Smooth muscle cell (in vitro differentiated cells): ENCODE measurements at regions not wholly inside any gene's neighbourhood (a gene's known extent, or its start where the extent isn't known, plus 50 kb on each side); places are given as distances from the start of the nearest gene placed in this dataset. TPM values are rescaled to one million over a fixed set of nuclear protein-coding genes. Genes with fewer than 3 reads are reported as not detected.
A peak's percentile ranks its signal among the peaks of the same experiment; 100 is the strongest.

Experiments used
- DNase-seq: peaks from one replicate; lab custom pipeline; 2025; ENCODE audit not compliant: unreplicated experiment; lab: John Stamatoyannopoulos, UW
- H2AFZ ChIP-seq: fragments of 200-600 bp; sonication (generic); 2 replicates; pipeline ENCODE4 v1.6.0; 2016; ENCODE audit warnings: antibody characterized with exemption, low read depth, mild to moderate bottlenecking
- H3F3A ChIP-seq: fragments of 200-600 bp; sonication (generic); 2 replicates; pipeline ENCODE4 v1.6.0; 2017; ENCODE audit warnings: antibody characterized with exemption, low read depth
- H3K27ac ChIP-seq: fragments of 200-600 bp; sonication (generic); 2 replicates; pipeline ENCODE4 v1.5.1; 2016; ENCODE audit warnings: low read depth, mild to moderate bottlenecking
- H3K27me3 ChIP-seq: fragments of 200-600 bp; sonication (generic); 2 replicates; pipeline ENCODE4 v1.6.1; 2016; ENCODE audit warnings: low read depth, mild to moderate bottlenecking
- H3K36me3 ChIP-seq: fragments of 200-600 bp; sonication (generic); 2 replicates; pipeline ENCODE4 v1.5.1; 2016; ENCODE audit warnings: low read depth
- H3K4me1 ChIP-seq: fragments of 200-600 bp; sonication (generic); 2 replicates; pipeline ENCODE4 v1.5.1; 2016; ENCODE audit warnings: low read depth
- H3K4me2 ChIP-seq: fragments of 200-600 bp; sonication (generic); 2 replicates; pipeline ENCODE4 v1.6.0; 2016; ENCODE audit warnings: mild to moderate bottlenecking
- H3K4me3 ChIP-seq: fragments of 200-600 bp; sonication (generic); 2 replicates; pipeline ENCODE4 v1.5.1; 2016; ENCODE audit warnings: mild to moderate bottlenecking
- H3K79me2 ChIP-seq: fragments of 200-600 bp; sonication (generic); 2 replicates; pipeline ENCODE4 v1.6.0; 2016; ENCODE audit warnings: low read depth, mild to moderate bottlenecking
- H3K9ac ChIP-seq: fragments of 200-600 bp; sonication (generic); 2 replicates; pipeline ENCODE4 v1.6.0; 2016; ENCODE audit warnings: low read depth
- H3K9me3 ChIP-seq: fragments of 200-600 bp; sonication (generic); replicated peaks from 2 replicates; pipeline ENCODE4 v1.5.1; 2016; ENCODE audit warnings: low read depth
- H4K20me1 ChIP-seq: fragments of 200-600 bp; sonication (generic); 2 replicates; pipeline ENCODE4 v1.6.0; 2016; ENCODE audit warnings: low read depth
- WGBS: methylation state at CpG from one replicate; pipeline ENCODE4 v1.1.7; 2016; ENCODE audit warnings: low lambda C conversion rate; 5-methylcytosine and 5-hydroxymethylcytosine counted together
- microRNA-seq: library from miRNA; unstranded; fragments of <30 nt; microRNA quantifications from one replicate; pipeline ENCODE4, GENCODE V29; 2016; ENCODE audit warnings: borderline number of aligned reads
- small RNA-seq: library from RNA; depleted of rRNA; stranded (forward); fragments of <200 nt; gene quantifications from one replicate; pipeline ENCODE3, GENCODE V24; 2014
- TF ChIP-seq, protein P1 (sequence below): fragments of 200-600 bp; sonication (generic); IDR thresholded peaks from 2 replicates; pipeline ENCODE4 v1.5.1; 2017; ENCODE audit warnings: borderline replicate concordance, mild to moderate bottlenecking, antibody characterized with exemption; ENCODE audit not compliant: insufficient read depth, poor library complexity, severe bottlenecking

DNA sequence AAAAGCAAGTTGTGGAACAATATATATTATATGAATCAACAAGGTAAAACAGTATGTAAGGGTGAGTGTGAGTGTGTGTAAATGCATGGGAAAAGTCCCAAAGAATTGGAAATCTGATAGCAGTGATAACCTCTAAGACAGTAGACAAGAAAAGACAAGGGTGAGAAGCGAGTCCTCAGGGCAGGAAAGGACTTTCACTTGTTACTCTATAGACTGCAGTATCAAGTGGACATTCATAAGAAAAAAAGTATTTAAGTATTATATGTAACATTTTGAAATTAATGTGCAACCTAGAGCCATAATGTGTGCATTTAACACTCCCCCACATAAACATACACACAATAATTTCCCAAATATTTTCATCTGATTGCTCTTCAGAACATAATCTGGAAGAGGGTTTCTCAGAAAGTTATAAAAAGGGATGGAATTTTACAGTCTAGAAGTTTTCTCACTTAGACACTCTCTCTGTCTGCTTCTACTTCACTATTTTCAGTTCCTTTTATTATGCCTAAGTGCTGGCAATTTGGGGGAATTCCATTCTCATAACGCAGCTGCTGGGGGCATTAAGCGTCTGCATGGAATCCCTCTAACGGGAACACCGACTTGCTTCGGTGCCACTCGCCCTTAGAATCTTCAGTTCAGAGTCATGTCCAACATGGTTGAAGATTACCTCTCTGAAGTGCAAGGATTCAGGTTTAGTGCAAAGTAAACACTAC is 50.0 kb upstream of the CDIN1 start:
- Histone ChIP-seq H3K9ac (no peak overlapping the region), H3K27ac (no peak overlapping the region), H3K4me3 (no peak overlapping the region), H3K27me3 (no peaks in the 10 kb centered on the region), H3K9me3 (no peaks in the 10 kb centered on the region), H3F3A (no peaks in the 10 kb centered on the region), H2AFZ (no peak overlapping the region), H3K79me2 (no peaks in the 10 kb centered on the region), H3K36me3 (no peaks in the 10 kb centered on the region), H3K4me1 (no peaks in the 10 kb centered on the region), H4K20me1 (no peaks in the 10 kb centered on the region), H3K4me2 (peak overlapping the region; percentile 25)
- 43% methylated on average over 7 of the region's 7 CpGs for WGBS
- DNase-seq: no peak
- TF ChIP-seq, protein P1, sequence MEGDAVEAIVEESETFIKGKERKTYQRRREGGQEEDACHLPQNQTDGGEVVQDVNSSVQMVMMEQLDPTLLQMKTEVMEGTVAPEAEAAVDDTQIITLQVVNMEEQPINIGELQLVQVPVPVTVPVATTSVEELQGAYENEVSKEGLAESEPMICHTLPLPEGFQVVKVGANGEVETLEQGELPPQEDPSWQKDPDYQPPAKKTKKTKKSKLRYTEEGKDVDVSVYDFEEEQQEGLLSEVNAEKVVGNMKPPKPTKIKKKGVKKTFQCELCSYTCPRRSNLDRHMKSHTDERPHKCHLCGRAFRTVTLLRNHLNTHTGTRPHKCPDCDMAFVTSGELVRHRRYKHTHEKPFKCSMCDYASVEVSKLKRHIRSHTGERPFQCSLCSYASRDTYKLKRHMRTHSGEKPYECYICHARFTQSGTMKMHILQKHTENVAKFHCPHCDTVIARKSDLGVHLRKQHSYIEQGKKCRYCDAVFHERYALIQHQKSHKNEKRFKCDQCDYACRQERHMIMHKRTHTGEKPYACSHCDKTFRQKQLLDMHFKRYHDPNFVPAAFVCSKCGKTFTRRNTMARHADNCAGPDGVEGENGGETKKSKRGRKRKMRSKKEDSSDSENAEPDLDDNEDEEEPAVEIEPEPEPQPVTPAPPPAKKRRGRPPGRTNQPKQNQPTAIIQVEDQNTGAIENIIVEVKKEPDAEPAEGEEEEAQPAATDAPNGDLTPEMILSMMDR: no peak

Small RNA genes lying in the stretch of these regions (microRNA-seq; reads per million reads assigned to microRNA genes)
- gene MIR4510: not detected

Small RNA genes lying in the stretch of these regions (small RNA-seq; reads per million reads assigned to genes)
- not detected for gene AC068867.1
- not detected for gene MIR4510
